Epithelial cell of esophagus (primary cell): ENCODE measurements at regions not wholly inside any gene's neighbourhood (a gene's known extent, or its start where the extent isn't known, plus 50 kb on each side); places are given as distances from the start of the nearest gene placed in this dataset.
A peak's percentile ranks its signal among the peaks of the same experiment; 100 is the strongest.

Source experiments
- DNase-seq: peaks from one replicate; pipeline ENCODE4 v3.0.0; 2010; ENCODE audit warnings: low read depth
- H3K4me3 ChIP-seq: 2 replicates; pipeline ENCODE4 v1.5.1; 2011; ENCODE audit warnings: mild to moderate bottlenecking, low read length, control low read depth
- CTCF ChIP-seq: IDR thresholded peaks from 2 replicates; pipeline ENCODE4 v1.5.1; 2011; ENCODE audit warnings: low read depth, mild to moderate bottlenecking, low read length, control low read depth, inconsistent platforms; ENCODE audit not compliant: insufficient read depth; ENCODE audit errors: missing control alignments

- DNase-seq: no peak
- TF ChIP-seq CTCF: no peak
- no peak overlapping the region for H3K4me3 ChIP-seq
Observed at GRCh38 chr5:54733101-54733500, 215.5 kb downstream of the SNX18 start.

- DNase-seq: no peak
- TF ChIP-seq CTCF: no peak
- no peak overlapping the region for H3K4me3 ChIP-seq
Observed at GRCh38 chr5:54732108-54732507, 214.5 kb downstream of the SNX18 start.

- TF ChIP-seq CTCF: no peak
- no peak overlapping the region for H3K4me3 ChIP-seq
- no peak for DNase-seq
Observed at GRCh38 chr5:54728588-54728915, 211.0 kb downstream of the SNX18 start.

GRCh38 chr5:54727874-54728587, 210.5 kb downstream of the SNX18 start:
- DNase-seq: peak; percentile 38
- TF ChIP-seq CTCF: no peak
- no peak overlapping the region for H3K4me3 ChIP-seq

GRCh38 chr5:54725391-54726280, 208.1 kb downstream of the SNX18 start:
- no peak overlapping the region for H3K4me3 ChIP-seq
- DNase-seq: peak; percentile 75
- no peak for TF ChIP-seq CTCF

- no peak overlapping the region for H3K4me3 ChIP-seq
Observed at GRCh38 chr5:54722846-54723433, 205.4 kb downstream of the SNX18 start.

More at GRCh38 chr5:54722846-54723433, 205.4 kb downstream of the SNX18 start:
- TF ChIP-seq CTCF: no peak
- peak; percentile 24 for DNase-seq
